ENCODE measurements at regions not wholly inside any gene's neighbourhood (a gene's known extent, or its start where the extent isn't known, plus 50 kb on each side); places are given as distances from the start of the nearest gene placed in this dataset.

DNA sequence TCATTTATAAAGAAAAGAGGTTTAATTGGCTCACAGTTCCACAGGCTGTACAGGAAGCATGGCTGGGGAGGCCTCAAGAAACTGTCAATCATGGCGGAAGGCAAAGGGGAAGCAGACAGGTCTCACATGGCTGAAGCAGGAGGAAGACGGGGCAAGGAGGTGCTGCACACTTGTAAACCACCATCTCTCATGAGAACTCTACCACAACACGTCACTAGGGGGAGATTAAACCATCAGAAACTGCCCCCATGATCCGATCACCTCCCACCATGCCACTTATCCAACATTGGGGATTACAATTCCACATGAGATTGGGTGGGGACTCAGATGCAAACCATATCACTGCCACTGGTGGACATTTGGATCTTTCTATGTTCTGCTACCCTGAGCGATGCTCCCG, 351.4 kb downstream of the NPHP4 start:
- RAD21 ChIA-PET (ENCODE audit: low non-redundant PET in 1 of 2, low total read pairs in 2 of 2, uncharacterized antibody in 2 of 2, unreplicated experiment in 2 of 2): no interaction called here
- ATAC-seq (peak; percentile 82), DNase-seq (ENCODE audit: low read depth, low spot score) (peak; percentile 16)
- TF ChIP-seq, protein P1, sequence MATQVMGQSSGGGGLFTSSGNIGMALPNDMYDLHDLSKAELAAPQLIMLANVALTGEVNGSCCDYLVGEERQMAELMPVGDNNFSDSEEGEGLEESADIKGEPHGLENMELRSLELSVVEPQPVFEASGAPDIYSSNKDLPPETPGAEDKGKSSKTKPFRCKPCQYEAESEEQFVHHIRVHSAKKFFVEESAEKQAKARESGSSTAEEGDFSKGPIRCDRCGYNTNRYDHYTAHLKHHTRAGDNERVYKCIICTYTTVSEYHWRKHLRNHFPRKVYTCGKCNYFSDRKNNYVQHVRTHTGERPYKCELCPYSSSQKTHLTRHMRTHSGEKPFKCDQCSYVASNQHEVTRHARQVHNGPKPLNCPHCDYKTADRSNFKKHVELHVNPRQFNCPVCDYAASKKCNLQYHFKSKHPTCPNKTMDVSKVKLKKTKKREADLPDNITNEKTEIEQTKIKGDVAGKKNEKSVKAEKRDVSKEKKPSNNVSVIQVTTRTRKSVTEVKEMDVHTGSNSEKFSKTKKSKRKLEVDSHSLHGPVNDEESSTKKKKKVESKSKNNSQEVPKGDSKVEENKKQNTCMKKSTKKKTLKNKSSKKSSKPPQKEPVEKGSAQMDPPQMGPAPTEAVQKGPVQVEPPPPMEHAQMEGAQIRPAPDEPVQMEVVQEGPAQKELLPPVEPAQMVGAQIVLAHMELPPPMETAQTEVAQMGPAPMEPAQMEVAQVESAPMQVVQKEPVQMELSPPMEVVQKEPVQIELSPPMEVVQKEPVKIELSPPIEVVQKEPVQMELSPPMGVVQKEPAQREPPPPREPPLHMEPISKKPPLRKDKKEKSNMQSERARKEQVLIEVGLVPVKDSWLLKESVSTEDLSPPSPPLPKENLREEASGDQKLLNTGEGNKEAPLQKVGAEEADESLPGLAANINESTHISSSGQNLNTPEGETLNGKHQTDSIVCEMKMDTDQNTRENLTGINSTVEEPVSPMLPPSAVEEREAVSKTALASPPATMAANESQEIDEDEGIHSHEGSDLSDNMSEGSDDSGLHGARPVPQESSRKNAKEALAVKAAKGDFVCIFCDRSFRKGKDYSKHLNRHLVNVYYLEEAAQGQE (IDR thresholded peaks at IDR 0.05; ENCODE audit: low read depth): no peak
- peak; percentile 26; the same call in 1 of the 2 replicates for TF ChIP-seq RAD21 (IDR thresholded peaks at IDR 0.05; ENCODE audit: low read depth)
- peak; percentile 19 to 43 (median 37); a peak in 5 of 6 replicates for TF ChIP-seq CTCF (IDR thresholded peaks at IDR 0.05 in 2 of 3, conservative IDR thresholded peaks at IDR 0.05 in 1 of 3; ENCODE audit: borderline replicate concordance in 1 of 3, insufficient read depth in 1 of 3, low read depth in 2 of 3, low read length in 2 of 3)
- CTCF ChIA-PET: interaction anchor here (5.8 kb wide), 1 partner anchor 105 kb away, joined by 25 read pairs; no protein-coding TSS in a partner anchor
- no peak overlapping the region for H2AFZ ChIP-seq (ENCODE audit: low read depth, low read length, poor library complexity, severe bottlenecking)
- no peaks in the 10 kb centered on the region for H4K20me1 ChIP-seq (ENCODE audit: insufficient read depth)
- no peaks in the 10 kb centered on the region for H3K4me1 ChIP-seq (ENCODE audit: control insufficient read depth in 1 of 2, insufficient read depth in 2 of 2, low read length in 2 of 2)
- H3K27me3 ChIP-seq (ENCODE audit: insufficient read depth, low read length): peaks cover 30% of the 10 kb centered on the region
- H3K9ac ChIP-seq (ENCODE audit: low read length): no peak overlapping the region
- BruUV-seq (replicated peaks): no TSS peak
- H3K27ac ChIP-seq (ENCODE audit: low read depth, low read length): no peak overlapping the region
- H3K9me2 ChIP-seq (ENCODE audit: insufficient read depth): no peaks in the 10 kb centered on the region
- H3K9me3 ChIP-seq (ENCODE audit: control insufficient read depth in 1 of 2, insufficient read depth in 1 of 2, low read depth in 1 of 2, low read length in 2 of 2): no peaks in the 10 kb centered on the region
- no peak overlapping the region for H3K4me3 ChIP-seq (replicated peaks in 1 of 2; ENCODE audit: low read depth in 1 of 2, low read length in 2 of 2)
- intact Hi-C loops (cut with micrococcal nuclease): loop anchor here (10.0 kb wide), 1 partner anchor 194 kb away; no protein-coding TSS in a partner anchor
- H3K79me2 ChIP-seq (ENCODE audit: insufficient read depth, low read length): no peaks in the 10 kb centered on the region
- no peak overlapping the region for H3K4me2 ChIP-seq (ENCODE audit: low read length)
- POLR2A ChIA-PET: no interaction called here
- H3K36me3 ChIP-seq (ENCODE audit: control insufficient read depth in 1 of 2, insufficient read depth in 2 of 2, low read length in 2 of 2): no peaks in the 10 kb centered on the region

Measured in HCT116 (cell line).